Right kidney (tissue), 1 donor: ENCODE measurements at regions not wholly inside any gene's neighbourhood (a gene's known extent, or its start where the extent isn't known, plus 50 kb on each side); places are given as distances from the start of the nearest gene placed in this dataset.

ENCODE experiments used
- DNase-seq: peaks from one replicate; pipeline ENCODE4 v3.0.0-alpha.2; 2016

- DNase-seq, result no peak
Measured at GRCh38 chr5:14016549-14016948, 72.1 kb upstream of the DNAH5 start.

- peak; percentile 87 for DNase-seq
Measured at GRCh38 chr5:14011089-14012020, 66.9 kb upstream of the DNAH5 start.

- DNase-seq, result no peak
Measured at GRCh38 chr5:14009575-14009974, 65.1 kb upstream of the DNAH5 start.

- no peak for DNase-seq
Measured at GRCh38 chr5:14008819-14009311, 64.4 kb upstream of the DNAH5 start.

- no peak for DNase-seq
Measured at GRCh38 chr5:14006823-14007520, 62.5 kb upstream of the DNAH5 start.

- DNase-seq, result no peak
Measured at GRCh38 chr5:14004598-14005394, 60.3 kb upstream of the DNAH5 start.

GRCh38 chr5:14003936-14004335, 59.4 kb upstream of the DNAH5 start:
- no peak for DNase-seq

- DNase-seq, result no peak
Measured at GRCh38 chr5:14003513-14003912, 59.0 kb upstream of the DNAH5 start.

- no peak for DNase-seq
Measured at GRCh38 chr5:13998254-13998653, 53.8 kb upstream of the DNAH5 start.

GRCh38 chr5:13997514-13997913, 53.0 kb upstream of the DNAH5 start:
- DNase-seq, result no peak

- no peak for DNase-seq
Measured at GRCh38 chr5:13994621-13995253, 50.2 kb upstream of the DNAH5 start.
